SK-N-SH (cell line): ENCODE measurements at regions not wholly inside any gene's neighbourhood (a gene's known extent, or its start where the extent isn't known, plus 50 kb on each side); places are given as distances from the start of the nearest gene placed in this dataset.

Experiments
- CTCF ChIA-PET: fragments of 300-600, 350-600 bp; formaldehyde crosslinking; extraction: SDS; loops from one replicate; lab custom pipeline; 2021; lab: Yijun Ruan, JAX
- POLR2A ChIA-PET: fragments of 350-600 bp; sonication (Branson Sonifier 250); formaldehyde crosslinking; extraction: SDS; loops from one replicate; lab custom pipeline; 2020; ENCODE audit warnings: antibody characterized with exemption, inconsistent platforms; lab: Yijun Ruan, JAX
- DNase-seq: peaks from one replicate; pipeline ENCODE4 v3.0.0; 2012
- H2AFZ ChIP-seq: fragments of 200-600 bp; sonication (generic); 2 replicates; pipeline ENCODE4 v1.8.1; 2016; ENCODE audit warnings: antibody characterized with exemption, mild to moderate bottlenecking, low read depth
- H3F3A ChIP-seq: fragments of 200-600 bp; sonication (generic); replicated peaks from 2 replicates; pipeline ENCODE3; 2016; ENCODE audit warnings: antibody characterized with exemption, mild to moderate bottlenecking; ENCODE audit not compliant: insufficient read depth
- H3K27ac ChIP-seq, 2 experiments: fragments of 200-500 bp in 1 of 2; fragments of 200-600 bp in 1 of 2; sonication (Bioruptor generic) in 1 of 2; sonication (generic), shearing (Covaris generic) in 1 of 2; 2 replicates each; pipeline versions ENCODE4 v1.5.1 to v1.6.1; 2014 to 2016; ENCODE audit warnings: low read depth in 2 of 2, inconsistent platforms in 1 of 2, low read length in 1 of 2, mild to moderate bottlenecking in 1 of 2, mixed read lengths in 1 of 2
- H3K27me3 ChIP-seq: fragments of 200-600 bp; sonication (generic), shearing (Covaris generic); 2 replicates; pipeline ENCODE4 v1.6.1; 2016; ENCODE audit warnings: mixed run types; ENCODE audit not compliant: insufficient read depth
- H3K36me3 ChIP-seq, 2 experiments: fragments of 200-500 bp in 1 of 2; fragments of 200-600 bp in 1 of 2; sonication (Bioruptor generic) in 1 of 2; sonication (generic) in 1 of 2; replicated peaks in 1 of 2; 2 replicates each; pipeline versions ENCODE3 to v1.5.1; 2014 to 2016; ENCODE audit warnings: low read length in 1 of 2, mild to moderate bottlenecking in 1 of 2; ENCODE audit not compliant: insufficient read depth in 2 of 2, control insufficient read depth in 1 of 2
- H3K4me1 ChIP-seq, 2 experiments: fragments of 200-500 bp in 1 of 2; fragments of 200-600 bp in 1 of 2; sonication (Bioruptor generic) in 1 of 2; sonication (generic), shearing (Covaris generic) in 1 of 2; 2 replicates each; pipeline versions ENCODE4 v1.5.1 to v1.6.1; 2014 to 2016; ENCODE audit warnings: low read depth in 1 of 2, low read length in 1 of 2, mixed run types in 1 of 2; ENCODE audit not compliant: insufficient read depth in 2 of 2, control insufficient read depth in 1 of 2
- H3K4me2 ChIP-seq: fragments of 200-600 bp; sonication (generic), shearing (Covaris generic); 2 replicates; pipeline ENCODE4 v1.6.1; 2017; ENCODE audit warnings: mixed run types
- H3K4me3 ChIP-seq, 2 experiments: fragments of 200-500 bp in 1 of 2; fragments of 200-600 bp in 1 of 2; sonication (Bioruptor generic) in 1 of 2; sonication (generic), shearing (Covaris generic) in 1 of 2; 2 replicates each; pipeline versions ENCODE4 v1.5.1 to v1.8.1; 2014 to 2016; ENCODE audit warnings: low read depth in 2 of 2, inconsistent platforms in 1 of 2, low read length in 1 of 2, mild to moderate bottlenecking in 1 of 2, mixed read lengths in 1 of 2, moderate library complexity in 1 of 2
- H3K79me2 ChIP-seq: fragments of 200-600 bp; sonication (generic); 2 replicates; pipeline ENCODE4 v1.8.1; 2017; ENCODE audit warnings: mild to moderate bottlenecking; ENCODE audit not compliant: insufficient read depth
- H3K9ac ChIP-seq: fragments of 200-600 bp; sonication (generic); 2 replicates; pipeline ENCODE4 v1.6.1; 2017; ENCODE audit warnings: mixed run types
- H3K9me2 ChIP-seq: fragments of 200-600 bp; sonication (generic); 2 replicates; pipeline ENCODE4 v1.6.1; 2017; ENCODE audit warnings: mixed run types
- H3K9me3 ChIP-seq: fragments of 200-600 bp; sonication (generic); 2 replicates; pipeline ENCODE4 v1.6.1; 2017; ENCODE audit warnings: mixed run types, mild to moderate bottlenecking, moderate library complexity
- H4K20me1 ChIP-seq: fragments of 200-600 bp; sonication (generic); 2 replicates; pipeline ENCODE4 v1.6.1; 2017; ENCODE audit warnings: mild to moderate bottlenecking, mixed run types; ENCODE audit not compliant: insufficient read depth
- CHD2 ChIP-seq: fragments of 150-350 bp; IDR thresholded peaks from 2 replicates; pipeline ENCODE4 v1.6.1; 2018; ENCODE audit warnings: low read length; ENCODE audit not compliant: partially characterized antibody
- CTCF ChIP-seq: fragments of 200-600 bp; sonication (generic); IDR thresholded peaks from 2 replicates; pipeline ENCODE4 v1.6.1; 2017; ENCODE audit warnings: antibody characterized with exemption, mild to moderate bottlenecking, moderate library complexity
- ELF1 ChIP-seq: IDR thresholded peaks from 2 replicates; pipeline ENCODE4 v1.4.0; 2012
- EZH2phosphoT487 ChIP-seq: fragments of 200-600 bp; sonication (generic); IDR thresholded peaks from 2 replicates; pipeline ENCODE4 v1.6.1; 2017; ENCODE audit warnings: low read depth, mixed run types, mild to moderate bottlenecking, antibody characterized with exemption, moderate library complexity, borderline replicate concordance
- FOSL2 ChIP-seq: IDR thresholded peaks from 2 replicates; pipeline ENCODE4 v1.4.0; 2012; ENCODE audit warnings: low read depth, mild to moderate bottlenecking, moderate library complexity, borderline replicate concordance
- FOXJ3 ChIP-seq: sonication (generic); formaldehyde crosslinking; IDR thresholded peaks from 2 replicates; pipeline ENCODE4 v1.5.1; 2020; ENCODE audit warnings: mild to moderate bottlenecking, missing genetic modification reagents
- JUND ChIP-seq: IDR thresholded peaks from 2 replicates; pipeline ENCODE4 v1.4.0; 2012
- MAX ChIP-seq: IDR thresholded peaks from 2 replicates; pipeline ENCODE4 v1.4.0; 2012; ENCODE audit warnings: low read depth
- NRF1 ChIP-seq: IDR thresholded peaks from 2 replicates; pipeline ENCODE4 v1.6.1; 2012; ENCODE audit warnings: low read depth, mild to moderate bottlenecking, low read length
- PBX3 ChIP-seq: IDR thresholded peaks from 2 replicates; pipeline ENCODE4; 2012
- POLR2AphosphoS5 ChIP-seq: IDR thresholded peaks from 2 replicates; pipeline ENCODE4 v1.6.1; 2012; ENCODE audit warnings: low read depth, low read length
- RAD21 ChIP-seq: IDR thresholded peaks from 2 replicates; pipeline ENCODE4 v1.6.1; 2012; ENCODE audit warnings: mild to moderate bottlenecking, low read length
- REST ChIP-seq: IDR thresholded peaks from 2 replicates; pipeline ENCODE4 v1.6.1; 2012; ENCODE audit warnings: mild to moderate bottlenecking, low read depth, low read length, moderate library complexity
- RFX5 ChIP-seq: IDR thresholded peaks from 2 replicates; pipeline ENCODE4 v1.6.1; 2012; ENCODE audit warnings: mild to moderate bottlenecking, improper control_type of control experiment, low read length
- TEAD4 ChIP-seq: IDR thresholded peaks from 2 replicates; pipeline ENCODE4 v1.4.0; 2012; ENCODE audit warnings: mild to moderate bottlenecking, borderline replicate concordance; ENCODE audit not compliant: insufficient read depth
- ZBTB33 ChIP-seq: IDR thresholded peaks from 2 replicates; pipeline ENCODE4 v1.4.0; 2012; ENCODE audit warnings: low read depth, borderline replicate concordance
- WGBS: methylation state at CpG from one replicate; pipeline ENCODE4 v1.1.6; 2017; ENCODE audit warnings: low lambda C conversion rate; 5-methylcytosine and 5-hydroxymethylcytosine counted together

GRCh38 chr12:20099395-20100183, 268.7 kb upstream of the PDE3A start (continued):
- TF ChIP-seq REST (no peak), MAX (no peak), POLR2AphosphoS5 (no peak), CHD2 (no peak), JUND (no peak), FOSL2 (no peak)

- H3K9me2 ChIP-seq, result no peaks in the 10 kb centered on the region
- peaks cover 0 to 4% of the 10 kb centered on the region in 2 experiments; a peak in 2 of 4 replicates for H3K4me1 ChIP-seq
- no peaks in the 10 kb centered on the region for H3K27me3 ChIP-seq
- H3K36me3 ChIP-seq, result no peaks in the 10 kb centered on the region
- no peak for DNase-seq
- no peaks in the 10 kb centered on the region for H3K9me3 ChIP-seq
- peaks cover 4% of the 10 kb centered on the region for H3F3A ChIP-seq
- POLR2A ChIA-PET, result no interaction called here
- H3K9ac ChIP-seq, result no peak overlapping the region
- CTCF ChIA-PET, result interaction anchor here (1.3 kb wide), 1 partner anchor 185 kb away, joined by 3 read pairs; no protein-coding TSS in a partner anchor
- H3K4me3 ChIP-seq, result no peak overlapping the region
- no peaks in the 10 kb centered on the region for H3K79me2 ChIP-seq
- H3K4me2 ChIP-seq, result no peak overlapping the region
- no CpG with 5 or more reads among the region's 5 CpGs for WGBS
- H2AFZ ChIP-seq, result no peak overlapping the region
- no peak overlapping the region for H3K27ac ChIP-seq
- no peaks in the 10 kb centered on the region for H4K20me1 ChIP-seq
- TF ChIP-seq RFX5 (no peak), JUND (no peak), FOXJ3 (CRISPR knock-in tag) (no peak), ZBTB33 (no peak), TEAD4 (no peak), RAD21 (no peak), EZH2phosphoT487 (no peak), REST (no peak), CHD2 (no peak), CTCF (no peak), PBX3 (no peak), NRF1 (no peak), ELF1 (no peak)
Observed at GRCh38 chr12:20101046-20101445, 267.3 kb upstream of the PDE3A start.
